Progenitor cell of endocrine pancreas (in vitro differentiated cells): ENCODE measurements at regions not wholly inside any gene's neighbourhood (a gene's known extent, or its start where the extent isn't known, plus 50 kb on each side); places are given as distances from the start of the nearest gene placed in this dataset.

Experiments
- DNase-seq: peaks from one replicate; pipeline ENCODE4 v3.0.0; 2021; ENCODE audit warnings: low spot score; ENCODE audit not compliant: unreplicated experiment
- H3K27ac Mint-ChIP-seq: 2 replicates; pipeline ENCODE4 v1.8.0; 2021; ENCODE audit warnings: mild to moderate bottlenecking, moderate library complexity, mixed read lengths
- H3K27me3 Mint-ChIP-seq: 2 replicates; pipeline ENCODE4 v1.8.0; 2021; ENCODE audit warnings: mixed read lengths
- H3K36me3 Mint-ChIP-seq: 2 replicates; pipeline ENCODE4 v1.8.0; 2022; ENCODE audit warnings: mixed read lengths; ENCODE audit not compliant: insufficient read depth
- H3K4me1 Mint-ChIP-seq: 2 replicates; pipeline ENCODE4 v1.8.0; 2021; ENCODE audit warnings: low read depth, mixed read lengths
- H3K4me3 Mint-ChIP-seq: 2 replicates; pipeline ENCODE4 v1.8.0; 2021; ENCODE audit warnings: low read depth, mild to moderate bottlenecking, moderate library complexity, mixed read lengths
- H3K9me3 Mint-ChIP-seq: 2 replicates; pipeline ENCODE4 v1.8.0; 2021; ENCODE audit warnings: low read depth, mixed read lengths
- TF ChIP-seq, protein P1 (sequence below): fragments of 200-600 bp; sonication (generic); IDR thresholded peaks from one replicate; pipeline ENCODE4 v1.5.0; 2021; ENCODE audit warnings: antibody characterized with exemption, mild to moderate bottlenecking; ENCODE audit not compliant: unreplicated experiment

DNA sequence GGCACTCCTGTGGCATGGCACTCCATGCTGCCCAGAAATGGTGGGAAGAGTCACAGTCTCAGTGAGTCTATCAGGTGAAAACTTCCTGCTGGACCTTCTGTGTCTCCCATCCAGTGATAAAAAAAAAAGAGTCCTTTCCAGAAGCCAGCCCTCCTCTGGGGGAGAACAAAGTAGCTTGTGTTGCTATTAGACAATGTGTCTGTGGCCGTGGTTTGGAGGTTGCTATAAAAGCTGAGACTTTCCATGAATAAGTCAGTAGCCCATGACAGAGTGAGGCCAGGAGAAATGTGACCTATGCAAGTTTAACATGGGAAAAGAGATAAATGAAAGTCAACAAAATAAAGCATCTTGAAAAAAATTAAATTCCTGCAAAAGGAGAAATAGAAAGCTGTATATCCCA, 250.7 kb upstream of the MON1B start:
- Mint-ChIP-seq H3K4me1 (no peaks in the 10 kb centered on the region), H3K27me3 (no peaks in the 10 kb centered on the region), H3K4me3 (no peak overlapping the region), H3K36me3 (no peaks in the 10 kb centered on the region), H3K9me3 (peaks cover 8% of the 10 kb centered on the region), H3K27ac (no peak overlapping the region)
- no peak for DNase-seq
- TF ChIP-seq, protein P1, sequence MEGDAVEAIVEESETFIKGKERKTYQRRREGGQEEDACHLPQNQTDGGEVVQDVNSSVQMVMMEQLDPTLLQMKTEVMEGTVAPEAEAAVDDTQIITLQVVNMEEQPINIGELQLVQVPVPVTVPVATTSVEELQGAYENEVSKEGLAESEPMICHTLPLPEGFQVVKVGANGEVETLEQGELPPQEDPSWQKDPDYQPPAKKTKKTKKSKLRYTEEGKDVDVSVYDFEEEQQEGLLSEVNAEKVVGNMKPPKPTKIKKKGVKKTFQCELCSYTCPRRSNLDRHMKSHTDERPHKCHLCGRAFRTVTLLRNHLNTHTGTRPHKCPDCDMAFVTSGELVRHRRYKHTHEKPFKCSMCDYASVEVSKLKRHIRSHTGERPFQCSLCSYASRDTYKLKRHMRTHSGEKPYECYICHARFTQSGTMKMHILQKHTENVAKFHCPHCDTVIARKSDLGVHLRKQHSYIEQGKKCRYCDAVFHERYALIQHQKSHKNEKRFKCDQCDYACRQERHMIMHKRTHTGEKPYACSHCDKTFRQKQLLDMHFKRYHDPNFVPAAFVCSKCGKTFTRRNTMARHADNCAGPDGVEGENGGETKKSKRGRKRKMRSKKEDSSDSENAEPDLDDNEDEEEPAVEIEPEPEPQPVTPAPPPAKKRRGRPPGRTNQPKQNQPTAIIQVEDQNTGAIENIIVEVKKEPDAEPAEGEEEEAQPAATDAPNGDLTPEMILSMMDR, result no peak

DNA sequence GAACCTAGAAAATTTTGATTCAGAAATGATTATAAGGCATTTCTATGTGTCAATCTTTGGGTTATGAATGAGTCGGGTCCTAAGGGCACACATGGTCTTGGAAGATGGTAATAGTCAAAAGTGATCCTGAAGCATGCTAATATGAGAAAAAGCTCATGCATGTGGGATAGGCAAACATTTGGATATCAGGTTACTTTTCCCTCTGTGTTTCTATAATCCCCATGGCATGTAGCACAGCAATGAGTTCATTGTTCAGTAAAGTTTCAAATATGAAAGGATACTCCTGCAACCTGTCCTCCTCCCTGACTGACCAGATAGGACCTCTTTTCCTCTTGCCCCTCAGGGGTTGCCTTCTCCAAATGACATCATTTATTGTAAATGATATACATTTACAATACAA, 249.9 kb upstream of the MON1B start:
- no peak overlapping the region for H3K4me3 Mint-ChIP-seq
- H3K27ac Mint-ChIP-seq, result no peak overlapping the region
- TF ChIP-seq, protein P1, result no peak
- H3K27me3 Mint-ChIP-seq, result no peaks in the 10 kb centered on the region
- H3K9me3 Mint-ChIP-seq, result peaks cover 4% of the 10 kb centered on the region
- H3K36me3 Mint-ChIP-seq, result no peaks in the 10 kb centered on the region
- no peaks in the 10 kb centered on the region for H3K4me1 Mint-ChIP-seq
- DNase-seq, result no peak

DNA sequence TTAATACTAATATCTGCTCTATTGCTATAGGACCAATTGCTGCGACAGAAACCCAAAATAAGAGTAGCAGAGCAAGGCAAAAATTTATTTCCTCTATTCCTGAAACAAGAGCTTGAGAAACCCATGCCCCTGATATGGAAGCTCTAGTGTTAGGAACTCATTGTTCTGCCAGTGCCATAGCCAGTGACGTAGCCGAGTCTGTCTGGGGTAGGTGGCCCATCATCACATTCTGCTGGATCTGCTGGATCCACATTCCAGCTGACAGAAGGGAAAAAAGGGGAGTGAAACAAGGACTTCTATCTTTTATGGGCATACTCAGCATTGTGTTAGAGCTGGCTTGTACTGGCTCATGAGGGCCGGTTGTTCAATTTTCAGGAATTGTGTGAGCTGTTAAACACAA, 248.9 kb upstream of the MON1B start:
- H3K4me1 Mint-ChIP-seq, result no peaks in the 10 kb centered on the region
- no peaks in the 10 kb centered on the region for H3K27me3 Mint-ChIP-seq
- no peak overlapping the region for H3K4me3 Mint-ChIP-seq
- H3K9me3 Mint-ChIP-seq, result no peaks in the 10 kb centered on the region
- H3K36me3 Mint-ChIP-seq, result no peaks in the 10 kb centered on the region
- no peak for DNase-seq
- H3K27ac Mint-ChIP-seq, result no peak overlapping the region
- TF ChIP-seq, protein P1, result no peak

DNA sequence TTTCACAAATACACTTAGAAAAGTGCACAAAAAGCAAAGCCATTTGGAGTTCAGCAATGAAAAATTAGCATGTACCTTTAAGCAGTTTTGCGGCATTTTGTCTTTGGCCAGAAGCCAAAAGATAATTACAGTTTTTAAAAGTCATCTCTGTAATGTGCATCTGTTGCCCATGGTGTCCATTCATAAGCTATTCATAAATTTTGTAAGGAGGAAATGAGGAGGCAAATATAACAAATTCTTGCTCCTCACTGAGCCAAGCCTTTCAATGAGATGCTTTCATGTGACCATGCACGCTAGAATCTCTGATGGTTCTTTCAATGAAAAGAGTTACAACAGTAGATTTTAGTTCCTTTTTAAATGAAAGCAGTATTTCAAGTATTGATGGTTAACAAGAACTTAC, 247.1 kb upstream of the MON1B start:
- Mint-ChIP-seq H3K4me3 (no peak overlapping the region), H3K36me3 (no peaks in the 10 kb centered on the region), H3K27me3 (no peaks in the 10 kb centered on the region), H3K4me1 (no peaks in the 10 kb centered on the region), H3K9me3 (no peaks in the 10 kb centered on the region), H3K27ac (no peak overlapping the region)
- no peak for DNase-seq
- TF ChIP-seq, protein P1, result no peak

DNA sequence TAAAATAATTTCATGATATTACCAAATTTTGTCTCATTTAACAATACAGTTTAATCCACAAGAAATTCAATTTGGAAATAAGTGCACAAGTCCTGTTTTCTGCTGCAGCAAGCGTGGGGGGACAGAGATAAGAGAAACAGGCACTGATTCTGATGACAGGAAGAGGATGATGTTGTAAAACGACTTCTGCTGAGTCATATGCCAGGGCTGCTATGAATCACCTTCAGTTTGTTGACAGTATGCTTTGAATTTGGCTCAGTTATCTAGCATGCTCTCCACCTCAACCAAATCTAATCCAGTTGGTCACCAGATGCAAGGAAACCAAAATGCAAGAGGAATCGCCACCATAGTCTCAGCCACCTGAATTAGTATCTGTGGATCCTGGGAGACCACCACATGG, 244.1 kb upstream of the MON1B start:
- no peaks in the 10 kb centered on the region for H3K4me1 Mint-ChIP-seq
- no peak overlapping the region for H3K27ac Mint-ChIP-seq
- no peaks in the 10 kb centered on the region for H3K36me3 Mint-ChIP-seq
- H3K9me3 Mint-ChIP-seq, result peaks cover 10% of the 10 kb centered on the region
- no peak for DNase-seq
- H3K4me3 Mint-ChIP-seq, result no peak overlapping the region
- no peaks in the 10 kb centered on the region for H3K27me3 Mint-ChIP-seq
- TF ChIP-seq, protein P1, result no peak
